ENCODE measurements at regions not wholly inside any gene's neighbourhood (a gene's known extent, or its start where the extent isn't known, plus 50 kb on each side); places are given as distances from the start of the nearest gene placed in this dataset.

DNA sequence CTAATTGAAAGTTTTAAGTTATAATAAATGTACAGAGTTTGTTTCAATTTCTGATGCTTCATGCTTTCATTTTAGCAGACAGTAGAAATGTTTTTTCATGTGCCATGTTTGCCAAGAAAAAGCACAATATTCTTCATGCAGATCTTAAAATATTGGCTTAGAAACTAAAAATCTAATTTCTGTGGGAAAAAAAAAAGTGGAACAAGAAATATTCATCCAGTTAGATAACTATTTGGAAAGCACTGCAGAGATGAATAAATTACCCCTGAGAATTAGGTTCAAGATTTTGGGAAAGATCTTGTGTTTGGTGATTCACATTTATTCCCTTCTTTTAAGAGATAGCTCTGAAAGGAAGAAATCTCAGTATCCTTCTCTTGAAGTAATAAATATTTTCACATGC, 912.5 kb downstream of the C4orf33 start:
- TF ChIP-seq RARB (CRISPR knock-in tag; IDR thresholded peaks at IDR 0.05) (no peak), ZNF8 (CRISPR knock-in tag; IDR thresholded peaks at IDR 0.05) (no peak), ZC3H10 (CRISPR knock-in tag; IDR thresholded peaks at IDR 0.05) (no peak), BACH2 (CRISPR knock-in tag; IDR thresholded peaks at IDR 0.05; ENCODE audit: borderline replicate concordance) (no peak), OSR1 (CRISPR knock-in tag; IDR thresholded peaks at IDR 0.05) (no peak)
- TF ChIP-seq, protein P1, sequence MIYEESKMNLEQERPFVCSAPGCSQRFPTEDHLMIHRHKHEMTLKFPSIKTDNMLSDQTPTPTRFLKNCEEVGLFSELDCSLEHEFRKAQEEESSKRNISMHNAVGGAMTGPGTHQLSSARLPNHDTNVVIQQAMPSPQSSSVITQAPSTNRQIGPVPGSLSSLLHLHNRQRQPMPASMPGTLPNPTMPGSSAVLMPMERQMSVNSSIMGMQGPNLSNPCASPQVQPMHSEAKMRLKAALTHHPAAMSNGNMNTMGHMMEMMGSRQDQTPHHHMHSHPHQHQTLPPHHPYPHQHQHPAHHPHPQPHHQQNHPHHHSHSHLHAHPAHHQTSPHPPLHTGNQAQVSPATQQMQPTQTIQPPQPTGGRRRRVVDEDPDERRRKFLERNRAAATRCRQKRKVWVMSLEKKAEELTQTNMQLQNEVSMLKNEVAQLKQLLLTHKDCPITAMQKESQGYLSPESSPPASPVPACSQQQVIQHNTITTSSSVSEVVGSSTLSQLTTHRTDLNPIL (CRISPR knock-in tag; IDR thresholded peaks at IDR 0.05; ENCODE audit: low read depth), result no peak
